Body of pancreas (tissue), 4 donors: ENCODE measurements at regions not wholly inside any gene's neighbourhood (a gene's known extent, or its start where the extent isn't known, plus 50 kb on each side); places are given as distances from the start of the nearest gene placed in this dataset.

Source experiments
- POLR2A ChIP-seq, 3 donors: fragments of 450-650 bp; IDR thresholded peaks; one replicate each; pipeline ENCODE4 v1.6.1; 2016; ENCODE audit warnings: antibody characterized with exemption in 3 of 3, mild to moderate bottlenecking in 2 of 3
- TF ChIP-seq, protein P1 (sequence below), 7 experiments: fragments of 450-650 bp in 4 of 7; fragments of 200-600 bp in 3 of 7; sonication (generic) in 3 of 7; IDR thresholded peaks; one replicate each; pipeline ENCODE4 v1.5.1; 2016 to 2019; ENCODE audit warnings: antibody characterized with exemption in 7 of 7

DNA sequence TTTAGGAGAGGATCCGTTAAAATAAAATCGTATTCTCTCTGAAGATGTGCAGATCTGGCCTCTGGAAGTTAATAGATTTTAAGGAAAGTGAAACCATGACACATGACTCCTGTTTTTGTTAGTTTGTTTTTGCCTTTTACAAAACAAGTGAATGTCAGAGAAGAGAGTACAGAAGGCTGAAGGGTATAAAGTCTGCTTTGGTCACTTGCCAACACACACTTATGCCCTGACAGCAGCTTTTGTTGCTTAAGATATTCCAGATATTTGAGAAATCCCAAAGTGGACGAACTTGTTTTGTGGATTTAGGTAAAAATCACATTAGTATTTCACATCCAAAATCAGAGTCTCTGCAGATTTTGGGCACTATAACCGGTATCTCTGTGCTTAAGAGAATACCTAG, 192.4 kb upstream of the RASGEF1B start:
- no peak for TF ChIP-seq POLR2A (IDR thresholded peaks at IDR 0.05)
- TF ChIP-seq, protein P1, sequence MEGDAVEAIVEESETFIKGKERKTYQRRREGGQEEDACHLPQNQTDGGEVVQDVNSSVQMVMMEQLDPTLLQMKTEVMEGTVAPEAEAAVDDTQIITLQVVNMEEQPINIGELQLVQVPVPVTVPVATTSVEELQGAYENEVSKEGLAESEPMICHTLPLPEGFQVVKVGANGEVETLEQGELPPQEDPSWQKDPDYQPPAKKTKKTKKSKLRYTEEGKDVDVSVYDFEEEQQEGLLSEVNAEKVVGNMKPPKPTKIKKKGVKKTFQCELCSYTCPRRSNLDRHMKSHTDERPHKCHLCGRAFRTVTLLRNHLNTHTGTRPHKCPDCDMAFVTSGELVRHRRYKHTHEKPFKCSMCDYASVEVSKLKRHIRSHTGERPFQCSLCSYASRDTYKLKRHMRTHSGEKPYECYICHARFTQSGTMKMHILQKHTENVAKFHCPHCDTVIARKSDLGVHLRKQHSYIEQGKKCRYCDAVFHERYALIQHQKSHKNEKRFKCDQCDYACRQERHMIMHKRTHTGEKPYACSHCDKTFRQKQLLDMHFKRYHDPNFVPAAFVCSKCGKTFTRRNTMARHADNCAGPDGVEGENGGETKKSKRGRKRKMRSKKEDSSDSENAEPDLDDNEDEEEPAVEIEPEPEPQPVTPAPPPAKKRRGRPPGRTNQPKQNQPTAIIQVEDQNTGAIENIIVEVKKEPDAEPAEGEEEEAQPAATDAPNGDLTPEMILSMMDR (IDR thresholded peaks at IDR 0.05) = no peak
